Breast epithelium (tissue), 3 donors: ENCODE measurements at regions not wholly inside any gene's neighbourhood (a gene's known extent, or its start where the extent isn't known, plus 50 kb on each side); places are given as distances from the start of the nearest gene placed in this dataset.

Experiments
- POLR2AphosphoS5 ChIP-seq, 3 donors: sonication (generic); formaldehyde crosslinking; IDR thresholded peaks; one replicate each; pipeline ENCODE4 v1.6.1; 2017; ENCODE audit warnings: antibody characterized with exemption in 3 of 3
- TF ChIP-seq, protein P1 (sequence below), 3 donors: fragments of 450-650 bp; IDR thresholded peaks; one replicate each; pipeline ENCODE4 v1.5.1; 2016 to 2017; ENCODE audit warnings: antibody characterized with exemption in 3 of 3, mild to moderate bottlenecking in 3 of 3, moderate library complexity in 3 of 3

DNA sequence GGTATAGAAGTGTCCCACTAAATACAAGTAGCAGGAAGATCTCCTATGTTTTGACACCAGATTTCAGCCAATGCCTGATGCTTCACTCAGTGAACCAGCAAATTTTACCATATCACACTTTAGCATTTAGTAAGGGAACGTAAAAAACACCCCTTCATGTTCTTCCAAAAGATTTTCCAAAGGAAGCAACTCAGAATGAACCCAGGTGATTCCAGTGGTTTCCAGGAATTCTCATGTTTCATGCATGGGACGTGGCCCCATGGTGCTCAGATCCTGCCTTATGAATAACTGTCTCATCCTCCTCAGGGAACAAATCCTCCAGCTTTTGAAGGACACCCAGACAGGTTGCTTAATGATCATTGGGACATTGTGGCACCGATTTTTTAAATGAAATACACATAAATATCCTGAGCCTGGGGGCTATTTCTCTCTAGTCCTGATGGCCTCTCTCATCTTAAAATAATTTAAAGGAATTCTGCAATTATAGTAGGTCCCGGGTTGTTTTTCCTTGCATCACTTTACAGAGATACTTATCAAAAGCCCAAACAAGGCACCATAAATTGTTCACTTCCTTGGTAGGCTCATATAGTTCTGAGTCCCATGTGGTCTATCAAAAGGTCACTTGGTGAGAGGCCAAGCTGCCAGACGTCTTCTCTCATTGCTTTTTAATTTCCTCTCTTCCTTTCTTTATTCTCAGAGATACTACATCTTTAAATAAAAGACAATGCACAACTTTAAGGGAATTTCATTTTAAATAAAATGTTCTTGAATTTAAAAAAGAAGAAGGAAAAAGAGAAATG lies 261.0 kb downstream of the ZNF516 start:
- no peak for TF ChIP-seq POLR2AphosphoS5 (IDR thresholded peaks at IDR 0.05)
- TF ChIP-seq, protein P1, sequence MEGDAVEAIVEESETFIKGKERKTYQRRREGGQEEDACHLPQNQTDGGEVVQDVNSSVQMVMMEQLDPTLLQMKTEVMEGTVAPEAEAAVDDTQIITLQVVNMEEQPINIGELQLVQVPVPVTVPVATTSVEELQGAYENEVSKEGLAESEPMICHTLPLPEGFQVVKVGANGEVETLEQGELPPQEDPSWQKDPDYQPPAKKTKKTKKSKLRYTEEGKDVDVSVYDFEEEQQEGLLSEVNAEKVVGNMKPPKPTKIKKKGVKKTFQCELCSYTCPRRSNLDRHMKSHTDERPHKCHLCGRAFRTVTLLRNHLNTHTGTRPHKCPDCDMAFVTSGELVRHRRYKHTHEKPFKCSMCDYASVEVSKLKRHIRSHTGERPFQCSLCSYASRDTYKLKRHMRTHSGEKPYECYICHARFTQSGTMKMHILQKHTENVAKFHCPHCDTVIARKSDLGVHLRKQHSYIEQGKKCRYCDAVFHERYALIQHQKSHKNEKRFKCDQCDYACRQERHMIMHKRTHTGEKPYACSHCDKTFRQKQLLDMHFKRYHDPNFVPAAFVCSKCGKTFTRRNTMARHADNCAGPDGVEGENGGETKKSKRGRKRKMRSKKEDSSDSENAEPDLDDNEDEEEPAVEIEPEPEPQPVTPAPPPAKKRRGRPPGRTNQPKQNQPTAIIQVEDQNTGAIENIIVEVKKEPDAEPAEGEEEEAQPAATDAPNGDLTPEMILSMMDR (IDR thresholded peaks at IDR 0.05): no peak
